ENCODE measurements at regions not wholly inside any gene's neighbourhood (a gene's known extent, or its start where the extent isn't known, plus 50 kb on each side); places are given as distances from the start of the nearest gene placed in this dataset.

GRCh38 chr3:116897382-116897781, 187.8 kb downstream of the TUSC7 start:
- Histone ChIP-seq H3K27me3 (ENCODE audit: insufficient read depth, low read length) (no peaks in the 10 kb centered on the region), H3K27ac (ENCODE audit: low read length) (no peak overlapping the region), H3K4me1 (ENCODE audit: insufficient read depth, low read length) (no peaks in the 10 kb centered on the region), H3K9ac (ENCODE audit: low read depth, low read length) (no peak overlapping the region), H3K36me3 (ENCODE audit: insufficient read depth, low read depth, low read length) (no peaks in the 10 kb centered on the region), H3K4me3 (ENCODE audit: low read length) (no peak overlapping the region), H3K9me3 (ENCODE audit: insufficient read depth, low read depth, low read length) (no peaks in the 10 kb centered on the region)

- no peaks in the 10 kb centered on the region for H3K36me3 ChIP-seq (ENCODE audit: insufficient read depth, low read depth, low read length)
- no peak overlapping the region for H3K4me3 ChIP-seq (ENCODE audit: low read length)
- no peak overlapping the region for H3K27ac ChIP-seq (ENCODE audit: low read length)
- no peaks in the 10 kb centered on the region for H3K4me1 ChIP-seq (ENCODE audit: insufficient read depth, low read length)
- H3K9ac ChIP-seq (ENCODE audit: low read depth, low read length), result no peak overlapping the region
- H3K9me3 ChIP-seq (ENCODE audit: insufficient read depth, low read depth, low read length), result no peaks in the 10 kb centered on the region
- no peaks in the 10 kb centered on the region for H3K27me3 ChIP-seq (ENCODE audit: insufficient read depth, low read length)
These were observed 189.7 kb downstream of the TUSC7 start for GRCh38 chr3:116899253-116899652.

GRCh38 chr3:116905334-116905733, 195.8 kb downstream of the TUSC7 start:
- Histone ChIP-seq H3K4me3 (ENCODE audit: low read length) (no peak overlapping the region), H3K9ac (ENCODE audit: low read depth, low read length) (no peak overlapping the region), H3K27me3 (ENCODE audit: insufficient read depth, low read length) (no peaks in the 10 kb centered on the region)

GRCh38 chr3:116905794-116906193, 196.2 kb downstream of the TUSC7 start:
- Histone ChIP-seq H3K27ac (ENCODE audit: low read length) (no peak overlapping the region), H3K36me3 (ENCODE audit: insufficient read depth, low read depth, low read length) (no peaks in the 10 kb centered on the region), H3K27me3 (ENCODE audit: insufficient read depth, low read length) (no peaks in the 10 kb centered on the region), H3K4me1 (ENCODE audit: insufficient read depth, low read length) (no peaks in the 10 kb centered on the region), H3K9me3 (ENCODE audit: insufficient read depth, low read depth, low read length) (no peaks in the 10 kb centered on the region), H3K9ac (ENCODE audit: low read depth, low read length) (no peak overlapping the region), H3K4me3 (ENCODE audit: low read length) (no peak overlapping the region)

More at GRCh38 chr3:116905334-116905733, 195.8 kb downstream of the TUSC7 start:
- Histone ChIP-seq H3K9me3 (ENCODE audit: insufficient read depth, low read depth, low read length) (no peaks in the 10 kb centered on the region), H3K36me3 (ENCODE audit: insufficient read depth, low read depth, low read length) (no peaks in the 10 kb centered on the region), H3K27ac (ENCODE audit: low read length) (no peak overlapping the region), H3K4me1 (ENCODE audit: insufficient read depth, low read length) (no peaks in the 10 kb centered on the region)

GRCh38 chr3:116912116-116912515, 202.5 kb downstream of the TUSC7 start:
- H3K4me3 ChIP-seq (ENCODE audit: low read length), result no peak overlapping the region
- H3K4me1 ChIP-seq (ENCODE audit: insufficient read depth, low read length), result no peaks in the 10 kb centered on the region
- no peaks in the 10 kb centered on the region for H3K27me3 ChIP-seq (ENCODE audit: insufficient read depth, low read length)
- no peaks in the 10 kb centered on the region for H3K9me3 ChIP-seq (ENCODE audit: insufficient read depth, low read depth, low read length)
- H3K36me3 ChIP-seq (ENCODE audit: insufficient read depth, low read depth, low read length), result no peaks in the 10 kb centered on the region
- H3K27ac ChIP-seq (ENCODE audit: low read length), result no peak overlapping the region
- H3K9ac ChIP-seq (ENCODE audit: low read depth, low read length), result no peak overlapping the region

- Histone ChIP-seq H3K36me3 (ENCODE audit: insufficient read depth, low read depth, low read length) (no peaks in the 10 kb centered on the region), H3K27ac (ENCODE audit: low read length) (no peak overlapping the region), H3K9me3 (ENCODE audit: insufficient read depth, low read depth, low read length) (no peaks in the 10 kb centered on the region), H3K9ac (ENCODE audit: low read depth, low read length) (no peak overlapping the region), H3K27me3 (ENCODE audit: insufficient read depth, low read length) (no peaks in the 10 kb centered on the region), H3K4me1 (ENCODE audit: insufficient read depth, low read length) (no peaks in the 10 kb centered on the region), H3K4me3 (ENCODE audit: low read length) (no peak overlapping the region)
These were observed 204.4 kb downstream of the TUSC7 start for GRCh38 chr3:116914004-116914403.

GRCh38 chr3:116916836-116917235, 207.3 kb downstream of the TUSC7 start:
- Histone ChIP-seq H3K36me3 (ENCODE audit: insufficient read depth, low read depth, low read length) (no peaks in the 10 kb centered on the region), H3K27me3 (ENCODE audit: insufficient read depth, low read length) (no peaks in the 10 kb centered on the region), H3K4me3 (ENCODE audit: low read length) (no peak overlapping the region), H3K9ac (ENCODE audit: low read depth, low read length) (no peak overlapping the region), H3K9me3 (ENCODE audit: insufficient read depth, low read depth, low read length) (no peaks in the 10 kb centered on the region), H3K4me1 (ENCODE audit: insufficient read depth, low read length) (no peaks in the 10 kb centered on the region), H3K27ac (ENCODE audit: low read length) (no peak overlapping the region)

- no peaks in the 10 kb centered on the region for H3K36me3 ChIP-seq (ENCODE audit: insufficient read depth, low read depth, low read length)
These were observed 211.4 kb downstream of the TUSC7 start for GRCh38 chr3:116920826-116921610.

GRCh38 chr3:116927918-116928317, 218.3 kb downstream of the TUSC7 start:
- no peak overlapping the region for H3K27ac ChIP-seq (ENCODE audit: low read length)
- no peaks in the 10 kb centered on the region for H3K27me3 ChIP-seq (ENCODE audit: insufficient read depth, low read length)
- no peak overlapping the region for H3K9ac ChIP-seq (ENCODE audit: low read depth, low read length)
- no peaks in the 10 kb centered on the region for H3K36me3 ChIP-seq (ENCODE audit: insufficient read depth, low read depth, low read length)
- H3K4me3 ChIP-seq (ENCODE audit: low read length), result no peak overlapping the region
- no peaks in the 10 kb centered on the region; the same call in 1 of the 2 replicates for H3K9me3 ChIP-seq (ENCODE audit: insufficient read depth, low read depth, low read length)
- H3K4me1 ChIP-seq (ENCODE audit: insufficient read depth, low read length), result no peaks in the 10 kb centered on the region; the same call in 1 of the 2 replicates

More at GRCh38 chr3:116920826-116921610, 211.4 kb downstream of the TUSC7 start:
- H3K9me3 ChIP-seq (ENCODE audit: insufficient read depth, low read depth, low read length), result no peaks in the 10 kb centered on the region; the same call in 1 of the 2 replicates
- H3K27me3 ChIP-seq (ENCODE audit: insufficient read depth, low read length), result no peaks in the 10 kb centered on the region
- no peaks in the 10 kb centered on the region for H3K4me1 ChIP-seq (ENCODE audit: insufficient read depth, low read length)
- H3K27ac ChIP-seq (ENCODE audit: low read length), result no peak overlapping the region
- H3K4me3 ChIP-seq (ENCODE audit: low read length), result no peak overlapping the region
- H3K9ac ChIP-seq (ENCODE audit: low read depth, low read length), result no peak overlapping the region

- Histone ChIP-seq H3K27ac (ENCODE audit: low read length) (no peak overlapping the region), H3K9me3 (ENCODE audit: insufficient read depth, low read depth, low read length) (no peaks in the 10 kb centered on the region), H3K4me1 (ENCODE audit: insufficient read depth, low read length) (no peaks in the 10 kb centered on the region; the same call in 1 of the 2 replicates), H3K27me3 (ENCODE audit: insufficient read depth, low read length) (no peaks in the 10 kb centered on the region), H3K4me3 (ENCODE audit: low read length) (no peak overlapping the region), H3K9ac (ENCODE audit: low read depth, low read length) (no peak overlapping the region), H3K36me3 (ENCODE audit: insufficient read depth, low read depth, low read length) (no peaks in the 10 kb centered on the region)
These were observed 220.1 kb downstream of the TUSC7 start for GRCh38 chr3:116929505-116930222.

- H3K4me3 ChIP-seq (ENCODE audit: low read length), result no peak overlapping the region
- no peaks in the 10 kb centered on the region for H3K9me3 ChIP-seq (ENCODE audit: insufficient read depth, low read depth, low read length)
- no peak overlapping the region for H3K9ac ChIP-seq (ENCODE audit: low read depth, low read length)
- no peaks in the 10 kb centered on the region for H3K27me3 ChIP-seq (ENCODE audit: insufficient read depth, low read length)
- H3K4me1 ChIP-seq (ENCODE audit: insufficient read depth, low read length), result no peaks in the 10 kb centered on the region; the same call in 1 of the 2 replicates
- no peaks in the 10 kb centered on the region for H3K36me3 ChIP-seq (ENCODE audit: insufficient read depth, low read depth, low read length)
- H3K27ac ChIP-seq (ENCODE audit: low read length), result no peak overlapping the region
These were observed 221.2 kb downstream of the TUSC7 start for GRCh38 chr3:116930786-116931185.

- H3K4me3 ChIP-seq (ENCODE audit: low read length), result no peak overlapping the region
- H3K36me3 ChIP-seq (ENCODE audit: insufficient read depth, low read depth, low read length), result no peaks in the 10 kb centered on the region
- H3K9me3 ChIP-seq (ENCODE audit: insufficient read depth, low read depth, low read length), result no peaks in the 10 kb centered on the region
- no peaks in the 10 kb centered on the region for H3K4me1 ChIP-seq (ENCODE audit: insufficient read depth, low read length)
- no peaks in the 10 kb centered on the region for H3K27me3 ChIP-seq (ENCODE audit: insufficient read depth, low read length)
- no peak overlapping the region for H3K27ac ChIP-seq (ENCODE audit: low read length)
- no peak overlapping the region for H3K9ac ChIP-seq (ENCODE audit: low read depth, low read length)
These were observed 229.5 kb downstream of the TUSC7 start for GRCh38 chr3:116939091-116939490.

Data from iPS-20b (cell line).